Liver (tissue), 3 donors: ENCODE measurements at regions not wholly inside any gene's neighbourhood (a gene's known extent, or its start where the extent isn't known, plus 50 kb on each side); places are given as distances from the start of the nearest gene placed in this dataset.

Experiments
- CTCF ChIP-seq: fragments of 150-350 bp; IDR thresholded peaks from 2 replicates; pipeline ENCODE4 v1.5.1; 2017; ENCODE audit warnings: improper control_type of control experiment, low read depth, low read length; ENCODE audit not compliant: missing input control
- EGR1 ChIP-seq, 2 donors: IDR thresholded peaks; 2 replicates each; pipeline ENCODE4 v1.6.1; 2016 to 2018; ENCODE audit warnings: antibody characterized with exemption in 2 of 2, low read depth in 2 of 2
- RAD21 ChIP-seq, 2 donors: IDR thresholded peaks; 2 replicates each; pipeline ENCODE4 v1.6.1; 2016; ENCODE audit warnings: antibody characterized with exemption in 2 of 2, mild to moderate bottlenecking in 2 of 2
- REST ChIP-seq: IDR thresholded peaks from 2 replicates; pipeline ENCODE4 v1.6.1; 2016; ENCODE audit warnings: antibody characterized with exemption, mild to moderate bottlenecking
- TAF1 ChIP-seq: conservative IDR thresholded peaks from 2 replicates; pipeline ENCODE4 v1.6.1; 2016; ENCODE audit warnings: antibody characterized with exemption, mild to moderate bottlenecking
- YY1 ChIP-seq: IDR thresholded peaks from 2 replicates; pipeline ENCODE4 v1.6.1; 2016; ENCODE audit warnings: antibody characterized with exemption, mild to moderate bottlenecking
- donor health status: healthy.
- donor health status: healthy.

GRCh38 chr16:86044241-86044671 is 145.3 kb downstream of the IRF8 start:
- no peak for TF ChIP-seq CTCF
- TF ChIP-seq TAF1, result no peak
- no peak for TF ChIP-seq EGR1 (IDR thresholded peaks at IDR 0.05; ENCODE audit: low read depth in 2 of 2)
- no peak for TF ChIP-seq REST
- TF ChIP-seq RAD21 (IDR thresholded peaks at IDR 0.05), result peak in 1 of 2 donors; percentile 59
- TF ChIP-seq YY1, result no peak
